Femur (tissue), 1 donor: ENCODE measurements at regions not wholly inside any gene's neighbourhood (a gene's known extent, or its start where the extent isn't known, plus 50 kb on each side); places are given as distances from the start of the nearest gene placed in this dataset.

Source experiments
- DNase-seq: peaks from one replicate; pipeline ENCODE4 v3.0.0-alpha.2; 2017

DNA sequence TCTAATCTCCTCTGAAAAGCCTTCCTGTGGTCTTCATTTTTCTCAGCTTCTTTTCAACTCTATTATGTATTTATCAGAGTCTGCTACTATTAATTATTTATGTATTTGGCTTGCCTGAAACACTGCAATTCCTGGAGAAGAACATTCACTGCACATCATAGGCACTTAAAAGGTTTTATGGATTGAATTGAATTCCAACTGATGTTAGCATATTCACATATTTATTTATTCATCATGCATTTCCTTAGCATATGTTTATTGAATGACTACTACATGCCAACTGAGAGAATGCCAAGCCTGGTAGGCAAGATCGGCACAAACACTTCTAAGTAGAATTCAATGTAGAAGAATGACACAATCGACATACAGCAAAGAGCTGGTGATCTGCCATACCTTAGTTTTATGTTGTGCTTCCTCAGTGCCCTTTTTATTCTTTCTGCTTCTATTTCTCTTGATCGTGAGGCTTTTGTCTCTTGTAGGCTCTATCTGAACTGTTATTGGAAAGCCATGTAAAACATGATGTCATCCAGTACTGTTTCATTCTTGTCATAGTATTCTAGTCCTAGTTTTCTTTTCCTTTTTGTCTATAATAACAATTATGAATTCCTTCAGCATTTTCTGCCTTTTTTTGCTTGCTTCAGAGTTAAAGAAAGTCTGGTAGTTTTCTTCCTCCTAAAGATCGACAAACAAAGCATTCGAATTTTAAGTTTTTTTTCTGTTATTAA, 454.2 kb downstream of the TLE4 start:
- DNase-seq, result no peak

DNA sequence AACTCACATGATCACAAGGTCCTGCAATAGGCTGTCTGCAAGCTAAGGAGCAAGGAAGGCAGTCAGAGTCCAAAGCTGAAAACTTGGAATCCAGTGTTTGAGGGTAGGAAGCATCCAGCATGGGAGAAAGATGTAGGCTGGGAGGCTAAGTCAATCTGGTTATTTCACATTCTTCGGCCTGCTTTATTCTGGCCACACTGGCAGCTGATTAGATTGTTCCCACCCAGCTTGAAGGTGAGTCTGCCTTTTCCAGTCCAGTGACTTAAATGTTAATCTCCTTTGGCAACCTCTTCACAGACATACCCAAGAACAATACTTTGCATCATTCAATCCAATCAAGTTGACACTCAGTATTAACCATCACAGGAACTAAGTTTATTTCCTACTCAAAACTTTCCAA, 453.4 kb downstream of the TLE4 start:
- no peak for DNase-seq

DNA sequence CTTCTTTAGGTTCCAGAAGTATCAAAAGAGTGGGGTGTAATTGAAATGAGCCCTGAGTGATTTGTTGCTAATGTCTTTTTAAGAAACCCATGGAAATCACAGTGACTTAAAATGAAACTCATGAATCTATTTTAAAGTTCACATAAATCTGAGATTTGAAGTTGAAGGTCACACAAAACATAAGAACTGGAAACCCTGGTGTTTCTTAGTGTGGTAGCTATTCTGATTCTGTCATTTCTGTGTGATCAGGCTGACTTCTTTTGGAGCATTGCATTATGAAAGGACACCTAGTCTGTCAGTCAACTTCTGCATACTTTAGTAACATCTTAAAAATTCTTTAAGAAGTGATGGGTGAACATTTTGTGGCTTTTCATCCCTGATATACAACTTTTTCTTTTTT, 448.8 kb downstream of the TLE4 start:
- DNase-seq, result no peak

DNA sequence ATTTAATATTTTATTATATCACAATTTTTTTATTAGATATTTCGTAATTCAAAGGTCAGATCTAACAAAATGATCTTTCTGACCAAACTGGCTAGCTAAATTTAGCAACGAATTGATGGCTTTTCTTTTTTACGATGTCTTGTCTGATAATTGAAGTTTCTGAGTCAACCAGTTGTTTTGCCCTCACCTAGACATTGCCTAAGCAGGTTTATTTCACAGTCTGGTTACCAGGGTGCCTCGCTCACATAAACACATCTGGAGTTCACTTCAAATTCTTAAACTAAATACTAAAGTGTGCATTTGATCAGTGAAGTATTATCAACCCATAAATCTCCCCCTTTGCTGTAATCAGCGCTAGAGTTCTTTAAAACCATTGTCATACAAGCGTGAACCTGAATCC, 448.3 kb downstream of the TLE4 start:
- no peak for DNase-seq

- DNase-seq, result no peak
Observed at GRCh38 chr9:80013891-80014290, 442.1 kb downstream of the TLE4 start.

- no peak for DNase-seq
Observed at GRCh38 chr9:80012557-80013330, 441.0 kb downstream of the TLE4 start.

GRCh38 chr9:80009204-80009603, 437.4 kb downstream of the TLE4 start:
- no peak for DNase-seq

- no peak for DNase-seq
Observed at GRCh38 chr9:80004714-80005113, 432.9 kb downstream of the TLE4 start.

GRCh38 chr9:79990536-79990935, 418.8 kb downstream of the TLE4 start:
- DNase-seq, result no peak

DNA sequence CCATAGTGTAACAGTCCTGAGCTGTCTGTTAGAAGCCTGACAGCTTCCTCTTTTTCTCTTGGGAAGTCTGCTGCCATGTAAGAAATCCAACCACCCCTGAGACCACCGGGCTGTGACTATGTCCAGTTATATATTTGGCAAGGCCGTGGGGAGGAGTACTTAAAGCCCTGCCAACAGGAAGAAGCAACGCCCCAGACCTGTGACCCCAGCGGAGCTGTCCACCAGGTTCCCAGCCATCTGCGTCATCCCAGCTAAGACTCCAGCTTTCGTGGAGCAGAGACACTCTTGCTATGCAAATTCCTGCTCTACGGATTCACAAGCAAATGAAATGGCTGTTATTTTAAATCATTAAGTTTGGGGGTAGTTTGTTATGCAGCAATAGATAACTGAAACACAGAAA, 417.3 kb downstream of the TLE4 start:
- no peak for DNase-seq

- DNase-seq, result no peak
Observed at GRCh38 chr9:79988126-79988525, 416.4 kb downstream of the TLE4 start.

- no peak for DNase-seq
Observed at GRCh38 chr9:79986437-79986836, 414.7 kb downstream of the TLE4 start.

DNA sequence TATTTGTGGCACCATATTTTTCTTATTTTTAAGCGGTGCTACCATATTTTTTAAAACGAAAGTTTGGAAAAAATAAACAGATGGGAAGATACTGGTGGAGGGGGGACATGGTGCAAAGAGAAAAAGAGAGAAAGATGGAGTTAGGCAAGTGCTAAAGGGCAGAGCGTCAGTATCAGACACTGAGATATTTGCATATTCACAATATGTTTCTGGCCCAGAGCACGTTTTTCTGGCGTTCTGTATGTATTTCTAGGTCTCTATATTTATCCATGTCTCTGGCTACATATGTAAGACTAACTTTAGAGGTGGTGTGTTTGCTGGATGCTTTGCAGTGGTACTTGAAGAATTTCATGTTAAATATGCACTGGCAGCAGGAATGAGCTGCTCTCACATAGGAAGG, 414.0 kb downstream of the TLE4 start:
- DNase-seq, result no peak

DNA sequence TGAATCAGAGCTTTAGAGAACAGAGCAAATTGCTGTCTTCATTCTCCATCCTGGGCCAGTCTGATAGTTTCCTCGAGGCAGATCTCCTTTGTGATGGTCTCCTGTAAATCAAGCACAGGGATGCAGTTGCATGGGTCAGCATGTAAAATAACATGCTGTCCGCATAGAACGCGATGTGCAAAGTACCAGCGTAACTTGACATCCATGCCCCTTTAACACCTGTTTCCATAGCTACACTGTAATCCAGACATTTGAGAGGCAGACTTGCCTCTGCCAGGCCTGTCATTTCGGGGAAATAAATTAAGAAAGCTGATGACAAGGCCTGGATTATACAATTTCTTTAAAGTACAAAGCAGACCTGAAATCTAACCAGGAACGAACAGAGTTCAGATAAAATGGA, 413.5 kb downstream of the TLE4 start:
- DNase-seq, result no peak

- DNase-seq, result no peak
Observed at GRCh38 chr9:79984429-79985067, 412.8 kb downstream of the TLE4 start.

DNA sequence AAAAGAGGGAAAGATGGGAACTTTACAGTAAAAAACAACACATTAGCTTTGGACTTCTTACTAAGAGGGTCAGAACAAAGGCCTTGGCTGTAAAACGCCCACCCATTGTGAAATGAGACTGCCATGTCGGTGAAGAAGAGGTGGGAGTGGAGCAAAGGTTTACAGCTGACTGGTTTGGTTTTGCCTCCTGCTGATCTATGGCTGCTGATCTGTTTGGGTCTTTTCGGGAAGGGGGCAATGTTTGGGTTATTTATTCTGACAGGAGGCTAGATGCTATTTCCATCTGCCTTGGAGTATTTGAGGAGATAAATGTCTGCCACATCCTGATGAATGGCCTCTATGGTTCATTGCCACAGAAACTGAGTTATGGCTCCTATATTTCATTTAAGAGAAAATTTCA, 408.7 kb downstream of the TLE4 start:
- DNase-seq, result no peak

- DNase-seq, result no peak
Observed at GRCh38 chr9:79977510-79978197, 405.9 kb downstream of the TLE4 start.

- DNase-seq, result no peak
Observed at GRCh38 chr9:79977074-79977435, 405.3 kb downstream of the TLE4 start.

GRCh38 chr9:79976257-79977073, 404.7 kb downstream of the TLE4 start:
- DNase-seq, result no peak

DNA sequence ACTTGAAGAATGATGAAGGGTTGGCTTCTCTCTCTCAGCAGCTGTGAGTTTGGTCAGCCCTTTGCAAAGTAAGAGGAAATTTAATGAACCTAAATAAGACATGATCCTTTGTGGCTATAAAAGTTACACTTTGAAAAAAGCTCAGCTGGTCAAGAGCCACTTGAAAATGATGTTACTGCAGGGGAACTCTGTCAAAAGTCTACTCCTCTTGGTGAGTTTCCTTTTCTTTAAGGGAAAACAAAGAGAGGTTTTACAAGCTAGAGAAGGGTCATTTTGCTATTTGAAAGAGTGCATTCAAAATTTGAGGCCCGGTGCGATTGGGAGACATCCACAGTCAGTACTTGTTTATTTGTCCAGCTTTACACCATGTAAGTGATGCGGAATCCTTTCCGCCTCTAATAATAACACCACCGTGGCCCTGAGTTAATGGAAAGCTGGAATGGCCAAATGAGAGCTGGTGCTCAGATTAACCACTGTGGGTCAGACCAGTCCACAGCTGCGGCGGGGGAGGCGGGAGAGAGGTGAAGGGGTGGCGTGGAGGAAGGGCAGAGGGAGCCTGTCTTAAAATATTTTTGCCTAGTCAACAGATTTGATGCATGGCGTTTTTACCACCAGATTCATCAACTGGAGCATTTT, 404.0 kb downstream of the TLE4 start:
- DNase-seq, result peak; percentile 64

- DNase-seq, result no peak
Observed at GRCh38 chr9:79974806-79975422, 403.1 kb downstream of the TLE4 start.

- DNase-seq, result no peak
Observed at GRCh38 chr9:79973627-79974026, 401.9 kb downstream of the TLE4 start.
